Ovary (tissue), 3 donors: ENCODE measurements at regions not wholly inside any gene's neighbourhood (a gene's known extent, or its start where the extent isn't known, plus 50 kb on each side); places are given as distances from the start of the nearest gene placed in this dataset.

Source experiments
- CTCF ChIP-seq, 3 donors: fragments of 450-650 bp in 2 of 3; fragments of 200-600 bp in 1 of 3; IDR thresholded peaks; one replicate each; pipeline versions ENCODE4 v1.5.1 to v1.8.0; 2016 to 2022; ENCODE audit warnings: antibody characterized with exemption in 3 of 3, mild to moderate bottlenecking in 1 of 3
- EP300 ChIP-seq: sonication (generic); formaldehyde crosslinking; IDR thresholded peaks from one replicate; pipeline ENCODE4 v1.6.1; 2017; ENCODE audit warnings: antibody characterized with exemption
- POLR2A ChIP-seq: fragments of 450-650 bp; IDR thresholded peaks from one replicate; pipeline ENCODE4 v1.6.1; 2017; ENCODE audit warnings: antibody characterized with exemption, mild to moderate bottlenecking, moderate library complexity
- donor health status: DM: no; HTN: no; CAD: no.

DNA sequence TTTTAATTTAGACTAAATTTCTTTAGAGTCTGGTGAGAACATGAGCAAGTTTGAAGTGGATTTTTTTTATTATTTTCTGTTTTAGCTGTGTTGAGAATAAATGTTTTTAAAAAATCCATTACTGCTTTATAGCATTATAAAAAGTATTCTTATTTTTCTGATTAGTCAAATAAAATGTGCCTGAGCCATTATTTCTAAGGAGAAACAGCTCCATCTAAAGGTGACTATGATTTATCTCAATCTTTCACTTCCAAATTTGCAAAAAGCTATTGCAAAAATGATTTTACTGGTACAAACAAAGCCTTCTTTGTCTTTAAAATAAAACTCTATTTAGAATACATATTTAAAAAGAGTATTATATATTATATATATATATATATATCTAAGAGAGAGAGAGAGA lies 959.2 kb downstream of the FAM133A start:
- no peak for TF ChIP-seq CTCF (IDR thresholded peaks at IDR 0.05)
- TF ChIP-seq EP300, result no peak
- TF ChIP-seq POLR2A, result no peak
